GM13977 (cell line): ENCODE measurements at regions not wholly inside any gene's neighbourhood (a gene's known extent, or its start where the extent isn't known, plus 50 kb on each side); places are given as distances from the start of the nearest gene placed in this dataset.

Experiments used
- DNase-seq: peaks from one replicate; pipeline ENCODE4 v3.0.0; 2012; ENCODE audit warnings: low spot score
- in situ Hi-C: fragments of 300-500 bp; cut with MboI; formaldehyde crosslinking; loops from one replicate; pipeline ENCODE4 v1.12.0; 2022; ENCODE audit warnings: low sequenced_read_pairs, low pct_unique_long_range_greater_than_20kb, mixed read lengths, inconsistent platforms; ENCODE audit not compliant: unreplicated experiment
- TF ChIP-seq, protein P1 (sequence below): IDR thresholded peaks from 2 replicates; pipeline ENCODE4 v1.5.1; 2012; ENCODE audit warnings: mild to moderate bottlenecking, control low read depth; ENCODE audit not compliant: insufficient read depth; ENCODE audit errors: extremely low read depth, missing control alignments

DNA sequence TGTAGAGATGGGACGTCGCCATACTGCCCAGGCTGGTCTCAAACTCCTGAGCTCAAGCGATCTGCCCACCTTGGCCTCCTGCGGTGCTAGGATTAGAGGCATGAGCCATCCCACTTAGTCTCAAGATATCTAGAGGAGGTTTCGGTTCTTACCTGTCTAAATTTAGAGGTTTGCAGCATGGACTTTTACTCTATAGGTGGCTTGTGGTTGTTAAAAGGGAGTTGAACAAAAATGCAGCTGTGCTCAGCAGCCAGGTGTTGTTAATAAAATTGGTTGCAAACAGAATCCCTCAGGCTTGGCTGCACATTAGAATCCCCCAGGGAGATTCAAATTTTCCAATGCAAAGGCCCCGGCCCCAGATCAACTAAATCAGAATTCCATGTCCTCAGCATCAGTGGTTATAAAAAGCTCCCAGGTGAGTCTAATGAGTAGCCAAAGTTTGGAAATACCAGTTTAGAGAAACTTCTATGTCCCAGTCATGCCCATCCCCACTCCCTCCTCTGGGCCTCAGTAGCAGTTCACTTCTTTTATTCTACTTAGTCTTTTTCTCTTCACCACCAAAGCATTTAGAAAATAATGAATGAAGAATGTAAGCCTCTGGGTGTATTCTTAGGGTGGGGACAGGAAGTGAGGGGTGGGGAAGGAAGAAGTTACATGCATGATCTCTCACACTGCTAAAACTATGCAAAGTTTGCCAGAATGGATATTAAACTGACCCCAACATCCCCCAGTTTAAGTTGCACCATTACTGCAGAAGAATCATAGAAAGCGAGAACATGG, 471.0 kb downstream of the COG6 start:
- no peak for DNase-seq
- in situ Hi-C loops = no loop called here
- TF ChIP-seq, protein P1, sequence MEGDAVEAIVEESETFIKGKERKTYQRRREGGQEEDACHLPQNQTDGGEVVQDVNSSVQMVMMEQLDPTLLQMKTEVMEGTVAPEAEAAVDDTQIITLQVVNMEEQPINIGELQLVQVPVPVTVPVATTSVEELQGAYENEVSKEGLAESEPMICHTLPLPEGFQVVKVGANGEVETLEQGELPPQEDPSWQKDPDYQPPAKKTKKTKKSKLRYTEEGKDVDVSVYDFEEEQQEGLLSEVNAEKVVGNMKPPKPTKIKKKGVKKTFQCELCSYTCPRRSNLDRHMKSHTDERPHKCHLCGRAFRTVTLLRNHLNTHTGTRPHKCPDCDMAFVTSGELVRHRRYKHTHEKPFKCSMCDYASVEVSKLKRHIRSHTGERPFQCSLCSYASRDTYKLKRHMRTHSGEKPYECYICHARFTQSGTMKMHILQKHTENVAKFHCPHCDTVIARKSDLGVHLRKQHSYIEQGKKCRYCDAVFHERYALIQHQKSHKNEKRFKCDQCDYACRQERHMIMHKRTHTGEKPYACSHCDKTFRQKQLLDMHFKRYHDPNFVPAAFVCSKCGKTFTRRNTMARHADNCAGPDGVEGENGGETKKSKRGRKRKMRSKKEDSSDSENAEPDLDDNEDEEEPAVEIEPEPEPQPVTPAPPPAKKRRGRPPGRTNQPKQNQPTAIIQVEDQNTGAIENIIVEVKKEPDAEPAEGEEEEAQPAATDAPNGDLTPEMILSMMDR = no peak

DNA sequence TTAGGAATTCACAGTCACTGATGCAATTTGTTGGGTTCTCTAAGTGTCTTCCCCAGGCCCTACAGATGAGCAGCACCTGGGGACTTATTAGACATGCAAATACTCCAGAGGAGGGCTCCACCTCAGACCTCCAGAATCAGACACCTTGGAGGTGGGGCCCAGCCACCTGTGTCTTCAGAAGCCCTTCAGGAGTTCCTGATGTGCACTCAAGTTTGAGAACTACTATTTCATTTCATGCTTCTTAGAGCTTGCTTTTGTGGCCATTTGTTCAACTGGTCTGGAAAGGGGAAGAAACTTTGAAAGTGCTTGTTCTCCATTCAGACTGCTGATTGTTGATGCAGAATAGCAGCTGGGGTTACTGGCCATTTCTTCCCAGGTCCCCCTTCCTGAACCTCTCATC, 472.0 kb downstream of the COG6 start:
- DNase-seq = no peak
- TF ChIP-seq, protein P1 = no peak
- in situ Hi-C loops = no loop called here

DNA sequence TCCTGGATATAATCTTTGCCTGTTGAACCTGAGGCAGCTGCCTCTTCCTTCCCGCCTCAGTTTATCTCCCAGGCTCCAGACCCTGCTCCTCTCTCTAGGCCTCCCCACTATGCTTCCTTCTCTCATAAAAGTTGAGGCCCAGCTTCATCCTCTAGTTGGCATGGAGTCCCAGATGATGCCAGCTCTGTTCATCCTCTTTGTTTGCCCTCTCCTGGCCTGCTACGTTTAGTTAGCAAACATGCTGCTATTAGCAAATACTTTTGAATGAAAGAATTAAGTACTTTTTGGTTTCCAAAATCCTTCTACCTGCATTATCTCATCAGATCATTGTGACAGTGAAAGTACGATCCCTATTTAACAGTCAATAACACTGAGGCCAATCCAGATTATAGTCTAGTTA, 472.5 kb downstream of the COG6 start:
- in situ Hi-C loops = no loop called here
- DNase-seq = no peak
- TF ChIP-seq, protein P1 = no peak

DNA sequence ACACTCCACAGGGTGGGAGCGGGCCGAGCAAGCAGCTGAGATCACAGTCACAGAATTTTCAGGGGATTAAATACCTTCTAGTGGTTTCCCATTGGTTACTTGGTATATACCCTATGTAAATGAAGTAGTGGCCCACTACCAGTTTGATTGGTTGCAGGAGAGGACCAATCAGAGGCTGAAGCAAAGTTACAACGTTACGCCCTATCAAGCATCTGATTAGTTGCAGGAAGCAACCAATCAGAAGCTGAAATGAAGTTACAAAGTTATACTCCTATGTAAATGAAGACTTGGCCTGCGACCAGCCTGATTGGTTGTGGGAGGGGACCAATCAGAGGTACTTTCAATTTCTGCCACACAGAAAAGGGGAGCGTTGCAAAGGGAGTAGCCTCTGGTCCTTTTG, 474.0 kb downstream of the COG6 start:
- in situ Hi-C loops = no loop called here
- TF ChIP-seq, protein P1 = no peak
- no peak for DNase-seq

DNA sequence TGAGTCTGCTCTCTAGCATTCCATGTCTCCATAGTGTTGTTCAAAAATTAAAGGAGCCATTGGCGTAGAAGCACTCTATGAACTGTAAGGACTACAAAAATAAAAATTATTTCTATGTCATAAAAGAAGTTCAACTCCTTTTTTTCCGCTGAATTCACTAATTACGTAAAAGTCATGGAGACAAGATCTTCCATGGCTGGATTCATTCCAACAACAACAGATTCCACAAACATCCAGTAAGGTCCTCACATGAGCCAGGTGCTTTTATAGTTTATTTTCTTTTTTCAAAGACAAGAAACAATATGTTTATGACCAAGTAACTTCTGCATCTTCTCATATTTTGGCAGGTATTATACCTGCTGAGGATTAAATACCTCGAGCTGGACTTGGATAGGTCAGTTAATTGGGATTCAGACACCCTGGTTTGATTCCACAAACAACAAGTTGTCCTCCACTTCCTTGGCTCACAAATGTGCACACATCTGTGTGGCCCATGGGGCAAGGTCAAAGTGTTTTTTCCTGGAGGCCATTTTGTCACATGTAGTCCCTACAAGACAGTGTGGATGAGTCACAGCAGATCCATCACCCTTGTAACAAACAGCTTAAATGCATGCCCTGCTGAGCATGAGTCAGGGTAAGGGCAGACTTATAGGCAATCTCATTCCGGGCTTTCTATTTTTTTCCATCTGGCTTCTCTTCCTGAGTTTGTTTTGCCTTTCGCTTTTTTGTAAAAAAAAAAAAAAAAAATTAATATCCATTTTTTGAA, 475.6 kb downstream of the COG6 start:
- TF ChIP-seq, protein P1 = no peak
- DNase-seq = no peak
- in situ Hi-C loops = no loop called here

DNA sequence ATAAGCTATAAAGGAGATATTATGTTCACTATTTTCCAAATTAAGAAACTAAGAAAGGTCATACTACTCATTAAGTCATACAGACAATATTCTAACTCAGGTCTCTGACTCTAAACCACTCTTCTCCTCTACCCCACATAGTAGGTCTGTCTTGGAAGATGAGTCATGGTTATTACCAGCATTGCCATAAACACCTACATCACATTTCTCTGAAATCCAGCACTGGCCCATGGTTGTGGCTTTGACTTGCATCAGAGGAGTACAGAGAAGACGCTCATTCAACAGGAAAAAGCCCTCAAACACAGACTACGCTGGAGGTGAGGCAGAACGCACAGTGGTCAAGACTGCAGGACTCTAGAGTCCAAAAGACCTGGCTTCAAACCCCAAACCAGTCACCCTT, 476.8 kb downstream of the COG6 start:
- no peak for DNase-seq
- in situ Hi-C loops = no loop called here
- TF ChIP-seq, protein P1 = no peak
